Uterus (tissue), 2 donors: ENCODE measurements at regions not wholly inside any gene's neighbourhood (a gene's known extent, or its start where the extent isn't known, plus 50 kb on each side); places are given as distances from the start of the nearest gene placed in this dataset.

Experiments
- CTCF ChIP-seq, 4 experiments: fragments of 200-600 bp in 2 of 4; fragments of 450-650 bp in 2 of 4; sonication (generic) in 2 of 4; IDR thresholded peaks; one replicate each; pipeline ENCODE4 v1.5.1; 2016 to 2019; ENCODE audit warnings: antibody characterized with exemption in 4 of 4, mild to moderate bottlenecking in 2 of 4, moderate library complexity in 1 of 4
- POLR2A ChIP-seq, 2 donors: fragments of 450-650 bp; IDR thresholded peaks; one replicate each; pipeline ENCODE4 v1.6.1; 2016; ENCODE audit warnings: antibody characterized with exemption in 2 of 2, mild to moderate bottlenecking in 1 of 2, moderate library complexity in 1 of 2

- TF ChIP-seq CTCF (IDR thresholded peaks at IDR 0.05) (no peak), POLR2A (IDR thresholded peaks at IDR 0.05) (no peak)
These were observed 1124.0 kb upstream of the TMEM132C start for GRCh38 chr12:127143020-127143419.
